ENCODE measurements at regions not wholly inside any gene's neighbourhood (a gene's known extent, or its start where the extent isn't known, plus 50 kb on each side); places are given as distances from the start of the nearest gene placed in this dataset.

- no peak for DNase-seq
Measured at GRCh38 chr12:47303995-47304560, 224.3 kb upstream of the AMIGO2 start.

- DNase-seq = no peak
Measured at GRCh38 chr12:47303207-47303606, 223.4 kb upstream of the AMIGO2 start.

- DNase-seq = no peak
Measured at GRCh38 chr12:47302111-47302671, 222.4 kb upstream of the AMIGO2 start.

DNA sequence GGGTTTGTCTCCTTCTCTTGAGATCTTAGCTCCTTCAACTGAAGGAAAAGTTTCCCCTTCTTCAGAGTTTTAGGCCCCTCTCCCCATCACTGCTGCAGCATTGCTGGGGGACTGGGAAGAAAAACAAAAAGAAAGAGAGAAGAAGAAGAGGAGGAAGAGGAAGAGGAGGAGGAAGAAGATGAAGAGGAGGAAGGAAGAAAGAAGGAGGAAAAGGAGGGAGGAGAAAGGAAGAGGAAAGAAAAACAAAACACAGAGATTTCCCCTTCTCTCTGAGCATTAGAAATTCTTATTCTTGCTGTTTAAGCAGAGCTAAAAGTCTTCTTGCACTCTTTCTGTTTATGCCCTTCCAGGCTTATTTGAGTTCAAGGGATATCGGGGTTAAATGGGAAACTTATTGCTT lies 219.8 kb upstream of the AMIGO2 start:
- no peak for DNase-seq

- DNase-seq = peak; percentile 28
Measured at GRCh38 chr12:47297993-47298392, 218.2 kb upstream of the AMIGO2 start.

DNA sequence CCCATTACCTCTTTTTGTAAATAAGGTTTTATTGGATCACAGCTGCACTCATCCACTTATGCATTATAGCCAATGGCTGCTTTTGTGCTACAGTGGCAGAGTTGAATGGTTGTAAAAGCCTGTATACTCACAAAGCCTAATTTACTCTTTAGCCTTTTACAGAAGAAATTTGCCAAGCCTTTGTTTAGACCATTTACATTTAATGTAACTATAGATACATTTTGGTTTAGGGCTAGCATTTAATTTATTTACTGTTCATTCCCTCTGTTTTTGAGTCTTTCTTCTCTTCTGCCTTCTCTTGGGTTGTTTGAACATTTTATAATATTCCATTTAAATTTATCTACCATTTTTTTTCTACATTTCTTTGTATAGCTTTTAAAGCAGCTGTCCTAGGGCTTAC lies 217.1 kb upstream of the AMIGO2 start:
- no peak for DNase-seq

DNA sequence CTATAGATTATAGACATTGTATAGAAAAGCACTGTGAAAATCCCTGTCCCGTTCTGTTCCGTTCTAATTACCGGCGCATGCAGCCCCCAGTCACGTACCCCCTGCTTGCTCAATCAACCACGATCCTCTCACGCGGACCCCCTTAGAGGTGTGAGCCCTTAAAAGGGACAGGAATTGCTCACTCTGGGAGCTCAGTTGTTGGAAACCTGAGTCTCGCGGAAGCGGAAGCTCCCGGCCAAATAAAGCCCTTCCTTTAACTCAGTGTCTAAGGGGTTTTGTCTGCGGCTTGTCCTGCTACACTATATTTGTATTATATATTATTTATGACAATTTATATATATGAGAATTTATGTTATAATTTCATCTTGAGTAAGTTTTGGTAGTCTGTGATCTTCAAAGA lies 213.6 kb upstream of the AMIGO2 start:
- DNase-seq = no peak

GRCh38 chr12:47286676-47287075 lies 206.9 kb upstream of the AMIGO2 start:
- no peak for DNase-seq
